OCI-LY7 (cell line): ENCODE measurements at regions not wholly inside any gene's neighbourhood (a gene's known extent, or its start where the extent isn't known, plus 50 kb on each side); places are given as distances from the start of the nearest gene placed in this dataset.

Experiments used
- CTCF ChIP-seq: fragments of 200-600 bp; sonication (generic); conservative IDR thresholded peaks from 2 replicates; pipeline ENCODE4 v1.5.1; 2014; ENCODE audit warnings: mild to moderate bottlenecking, antibody characterized with exemption, low read length, moderate library complexity, mixed read lengths
- EZH2phosphoT487 ChIP-seq: fragments of 200-600 bp; sonication (generic); IDR thresholded peaks from 2 replicates; pipeline ENCODE4 v1.6.1; 2018; ENCODE audit warnings: low read depth, borderline replicate concordance, mild to moderate bottlenecking, mixed run types, antibody characterized with exemption, low read length, moderate library complexity, mixed read lengths

- TF ChIP-seq CTCF, result no peak
- no peak for TF ChIP-seq EZH2phosphoT487
Measured at GRCh38 chrX:146127617-146128016, 310.0 kb downstream of the SLITRK2 start.
